ENCODE measurements at regions not wholly inside any gene's neighbourhood (a gene's known extent, or its start where the extent isn't known, plus 50 kb on each side); places are given as distances from the start of the nearest gene placed in this dataset.
A peak's percentile ranks its signal among the peaks of the same experiment; 100 is the strongest.

GRCh38 chr6:53744321-53744720 lies 50.5 kb upstream of the LRRC1 start:
- FAIRE-seq (no peak), DNase-seq (ENCODE audit: extremely low spot score, insufficient read length, low read depth) (no peak)

DNA sequence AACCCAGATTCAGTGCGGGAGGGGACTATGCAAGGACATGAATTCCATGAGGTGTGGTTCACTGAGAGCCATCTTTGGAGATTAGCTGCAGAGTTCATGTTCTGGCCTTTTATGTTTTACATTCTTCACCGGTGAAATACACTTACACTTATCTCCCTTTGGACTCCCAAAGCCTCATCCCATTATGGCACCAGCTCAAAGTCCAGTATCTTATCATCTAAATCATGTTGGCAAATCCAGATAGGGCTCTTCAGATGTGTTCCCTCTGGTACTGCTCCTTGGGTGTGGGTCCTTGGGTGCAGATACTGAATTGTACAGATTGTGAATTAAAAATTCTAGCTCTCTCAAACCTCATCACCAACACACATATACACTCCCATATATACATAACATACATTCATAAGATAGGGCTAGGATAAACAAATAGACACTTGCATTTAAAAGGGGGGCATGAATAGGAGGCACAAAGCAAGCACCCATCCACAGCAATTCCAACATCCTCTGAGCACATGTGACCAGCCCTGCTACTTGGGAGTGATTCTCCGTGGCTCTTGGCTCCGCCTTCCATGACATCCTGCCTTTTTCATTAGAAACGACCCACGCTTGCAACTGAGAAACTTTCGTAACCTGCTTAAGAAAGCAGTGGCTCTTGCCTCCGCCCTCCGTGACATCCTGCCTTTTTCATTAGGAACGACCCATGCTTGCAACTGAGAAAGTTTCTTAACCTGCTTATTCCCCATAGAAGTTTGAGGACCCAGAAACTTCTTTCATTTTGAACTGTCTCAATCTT lies 53.6 kb upstream of the LRRC1 start:
- FAIRE-seq (no peak), DNase-seq (ENCODE audit: extremely low spot score, insufficient read length, low read depth) (no peak)

GRCh38 chr6:53737746-53738145 lies 57.1 kb upstream of the LRRC1 start:
- DNase-seq (ENCODE audit: extremely low spot score, insufficient read length, low read depth) (no peak), FAIRE-seq (no peak)

- no peak for DNase-seq (ENCODE audit: extremely low spot score, insufficient read length, low read depth)
- FAIRE-seq: peak; percentile 73
Observed at GRCh38 chr6:53735896-53736295, 58.9 kb upstream of the LRRC1 start.

DNA sequence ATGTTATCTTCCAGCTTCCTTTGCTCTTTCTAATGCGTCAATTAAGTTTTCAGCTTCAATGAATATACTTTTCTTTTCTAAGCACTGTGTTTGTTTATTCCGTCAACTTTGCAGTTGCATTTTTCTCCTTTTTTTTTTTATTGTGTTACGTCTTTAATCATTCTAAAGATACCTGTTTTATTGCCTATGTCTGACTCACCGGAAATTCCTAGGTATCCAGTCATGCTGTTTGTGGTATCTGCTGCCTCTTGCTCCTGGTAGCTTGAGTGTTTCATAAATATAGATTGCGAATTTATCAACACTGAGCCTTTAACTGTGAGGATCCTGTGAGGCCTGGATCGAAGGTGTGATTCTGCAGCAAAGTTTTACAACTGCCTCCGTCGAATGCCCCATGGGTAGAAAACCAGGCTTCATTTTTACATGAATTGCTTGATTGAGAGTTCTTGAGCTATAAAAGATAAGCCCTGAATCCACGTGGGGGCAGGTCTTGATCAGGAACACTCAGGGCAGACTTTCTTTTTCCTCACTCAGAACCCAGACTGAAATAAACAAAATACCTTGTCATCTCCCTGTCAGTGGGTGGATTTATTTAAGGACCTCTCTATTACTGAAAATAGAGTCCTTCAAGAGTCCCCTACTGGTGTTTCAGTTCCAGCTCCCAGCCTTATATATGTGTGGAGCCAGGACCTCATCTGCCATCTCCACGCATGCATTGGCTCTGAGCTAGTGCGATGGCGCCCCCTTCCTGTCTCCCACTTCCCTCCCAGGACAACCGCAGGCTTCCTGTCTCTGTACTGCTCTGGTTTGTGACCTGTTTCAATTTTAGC lies 60.1 kb upstream of the LRRC1 start:
- DNase-seq (ENCODE audit: extremely low spot score, insufficient read length, low read depth): no peak
- no peak for FAIRE-seq

- FAIRE-seq (no peak), DNase-seq (ENCODE audit: extremely low spot score, insufficient read length, low read depth) (no peak)
Observed at GRCh38 chr6:53731866-53732636, 62.8 kb upstream of the LRRC1 start.

- no peak for FAIRE-seq
- no peak for DNase-seq (ENCODE audit: extremely low spot score, insufficient read length, low read depth)
Observed at GRCh38 chr6:53730767-53731166, 64.0 kb upstream of the LRRC1 start.

DNA sequence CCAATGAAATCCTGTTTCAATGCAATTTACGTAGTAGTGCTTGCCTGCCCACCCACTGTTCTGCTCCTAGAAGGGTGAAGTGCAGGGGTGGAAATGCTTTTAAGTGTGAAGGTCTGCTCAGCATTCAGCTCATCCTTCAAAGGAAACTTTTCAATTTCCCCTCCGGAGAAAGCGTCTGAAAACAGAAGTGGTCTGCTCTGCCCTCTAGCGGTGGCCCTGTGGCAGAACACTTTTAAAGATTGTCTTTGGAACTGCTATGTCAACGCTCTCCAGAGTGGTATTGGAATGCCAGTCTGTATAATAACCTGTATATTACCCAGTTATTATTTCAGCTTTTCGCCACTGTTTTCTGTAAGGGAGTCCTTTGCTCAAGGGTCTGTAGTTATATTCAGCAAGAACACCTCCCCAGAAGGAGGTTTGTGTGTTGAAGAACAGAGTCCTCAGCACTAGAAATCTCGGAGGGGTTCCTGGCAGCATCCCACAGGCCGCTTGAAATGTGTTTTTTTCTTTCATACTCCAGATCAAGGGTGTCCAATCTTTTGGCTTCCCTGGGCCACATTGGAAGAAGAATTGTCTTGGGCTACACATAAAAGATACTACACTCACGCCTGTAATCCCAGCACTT lies 63.1 kb upstream of the KLHL31 start:
- DNase-seq (ENCODE audit: extremely low spot score, insufficient read length, low read depth): peak; percentile 20

GRCh38 chr6:53727748-53728147 lies 62.2 kb upstream of the KLHL31 start:
- no peak for FAIRE-seq

More for the DNA sequence above, 63.1 kb upstream of the KLHL31 start:
- peak; percentile 87 for FAIRE-seq

GRCh38 chr6:53725791-53726575 lies 60.4 kb upstream of the KLHL31 start:
- FAIRE-seq (peak; percentile 86), DNase-seq (ENCODE audit: extremely low spot score, insufficient read length, low read depth) (peak; percentile 67)

More at GRCh38 chr6:53727748-53728147, 62.2 kb upstream of the KLHL31 start:
- DNase-seq (ENCODE audit: extremely low spot score, insufficient read length, low read depth): no peak

DNA sequence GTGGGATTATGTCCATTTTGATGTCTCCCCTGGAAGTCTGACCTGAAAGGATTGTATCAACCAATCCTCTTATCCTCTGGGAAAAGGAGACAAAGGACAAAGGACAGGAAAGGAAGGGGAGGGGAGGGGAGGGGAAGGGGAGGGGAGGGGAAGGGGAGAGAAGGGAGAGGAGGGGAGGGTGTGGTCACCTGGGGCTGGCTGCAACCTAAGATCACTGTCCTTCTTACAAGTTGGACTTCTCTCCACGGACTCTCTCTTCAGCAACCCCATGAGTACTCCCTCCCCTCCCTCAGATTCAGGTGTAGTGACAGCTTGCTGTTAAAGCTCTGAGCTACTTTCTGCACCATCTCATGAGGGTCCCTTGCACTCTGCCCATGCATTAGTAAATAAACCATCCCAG lies 58.9 kb upstream of the KLHL31 start:
- DNase-seq (ENCODE audit: extremely low spot score, insufficient read length, low read depth) (no peak), FAIRE-seq (no peak)

DNA sequence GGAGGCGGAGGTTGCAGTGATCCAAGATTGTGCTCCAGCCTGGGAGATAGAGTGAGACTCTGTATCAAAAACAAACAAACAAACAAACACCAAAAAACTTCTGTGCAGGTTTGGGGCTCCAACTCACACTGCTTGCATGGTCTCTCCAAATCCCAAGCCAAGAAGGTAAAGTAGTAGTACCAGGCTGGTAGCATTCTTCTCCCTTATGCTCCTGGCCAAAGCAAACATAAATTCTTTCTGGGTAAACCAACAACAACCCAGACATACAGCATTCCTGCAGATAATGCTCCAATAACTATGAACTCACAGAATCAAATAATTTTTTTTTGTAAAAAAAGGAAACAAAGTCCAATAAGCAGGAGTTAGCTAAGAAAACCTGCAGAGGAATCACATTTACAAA lies 57.8 kb upstream of the KLHL31 start:
- DNase-seq (ENCODE audit: extremely low spot score, insufficient read length, low read depth) (no peak), FAIRE-seq (no peak)

- FAIRE-seq: no peak
- no peak for DNase-seq (ENCODE audit: extremely low spot score, insufficient read length, low read depth)
Observed at GRCh38 chr6:53721766-53722165, 56.2 kb upstream of the KLHL31 start.

GRCh38 chr6:53718597-53719460 lies 53.3 kb upstream of the KLHL31 start:
- DNase-seq (ENCODE audit: extremely low spot score, insufficient read length, low read depth) (peak; percentile 51), FAIRE-seq (peak; percentile 95)

DNA sequence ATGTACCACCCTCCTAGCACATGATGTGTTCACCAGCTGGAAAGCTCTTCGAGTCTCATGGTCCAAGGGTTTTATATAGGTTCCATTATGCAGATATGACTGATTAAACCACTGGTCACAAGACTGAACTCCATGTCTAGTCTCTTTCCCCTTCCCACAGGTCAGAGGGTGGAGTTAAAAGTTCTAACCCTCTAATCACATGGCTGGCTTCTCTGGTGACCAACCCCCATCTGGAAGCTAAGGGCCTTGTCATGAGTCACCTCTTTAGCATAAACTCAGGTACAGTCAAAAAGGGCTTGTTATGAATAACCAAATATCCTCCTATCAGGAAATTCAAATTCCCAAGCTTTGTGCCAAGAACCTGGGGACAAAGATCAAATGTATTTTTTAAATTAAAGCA lies 52.0 kb upstream of the KLHL31 start:
- DNase-seq (ENCODE audit: extremely low spot score, insufficient read length, low read depth) (no peak), FAIRE-seq (no peak)

DNA sequence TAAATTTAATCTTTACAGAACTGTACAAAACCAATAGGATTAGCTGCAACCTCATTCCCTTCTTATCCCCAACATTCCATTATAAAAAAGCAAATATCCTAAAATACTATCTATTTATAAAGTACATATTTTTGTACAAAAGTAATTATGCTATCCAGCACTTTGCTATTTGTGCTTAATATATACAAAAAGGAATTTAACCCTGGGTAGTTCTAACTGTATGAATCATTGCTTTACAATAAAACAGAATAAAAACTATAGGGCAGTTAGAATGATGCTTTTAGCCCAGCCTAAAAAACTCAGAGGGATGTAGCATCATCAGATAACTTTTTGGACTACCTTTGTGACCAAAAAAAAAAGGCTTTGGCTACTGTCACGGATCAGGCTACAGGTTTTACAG lies 49.9 kb upstream of the KLHL31 start:
- FAIRE-seq (no peak), DNase-seq (ENCODE audit: extremely low spot score, insufficient read length, low read depth) (no peak)

Data from GM18507 (cell line).